ENCODE measurements at regions not wholly inside any gene's neighbourhood (a gene's known extent, or its start where the extent isn't known, plus 50 kb on each side); places are given as distances from the start of the nearest gene placed in this dataset.
A peak's percentile ranks its signal among the peaks of the same experiment; 100 is the strongest.

GRCh38 chrX:93538575-93538974 lies 134.8 kb downstream of the NAP1L3 start:
- Mint-ChIP-seq H3K4me1 (ENCODE audit: low read depth, unreplicated experiment) (no peaks in the 10 kb centered on the region), H3K27ac (ENCODE audit: unreplicated experiment) (no peak overlapping the region), H3K9me3 (ENCODE audit: unreplicated experiment) (no peaks in the 10 kb centered on the region), H3K36me3 (ENCODE audit: low read depth, unreplicated experiment) (no peaks in the 10 kb centered on the region), H3K4me3 (ENCODE audit: unreplicated experiment) (no peak overlapping the region), H3K27me3 (ENCODE audit: low read depth, unreplicated experiment) (peaks cover 3% of the 10 kb centered on the region)
- Histone ChIP-seq H3K27me3 (ENCODE audit: insufficient read depth, low read length) (no peaks in the 10 kb centered on the region), H3K36me3 (ENCODE audit: insufficient read depth, low read length) (no peaks in the 10 kb centered on the region), H3K4me2 (ENCODE audit: low read length) (no peak overlapping the region), H3K4me3 (ENCODE audit: insufficient read depth, low read depth, low read length) (no peak overlapping the region), H4K20me1 (ENCODE audit: insufficient read depth, low read length) (no peaks in the 10 kb centered on the region), H3K79me2 (ENCODE audit: insufficient read depth, low read length) (no peaks in the 10 kb centered on the region), H3K27ac (ENCODE audit: low read depth, low read length) (no peak overlapping the region), H3K4me1 (ENCODE audit: insufficient read depth, low read length) (no peaks in the 10 kb centered on the region), H3K9ac (ENCODE audit: low read length) (no peak overlapping the region), H3K9me3 (ENCODE audit: insufficient read depth, low read depth, low read length) (no peaks in the 10 kb centered on the region), H2AFZ (ENCODE audit: low read depth, low read length) (no peak overlapping the region)
- FAIRE-seq (peak; percentile 99), DNase-seq (ENCODE audit: low read depth) (no peak)
- TF ChIP-seq CTCF (IDR thresholded peaks at IDR 0.05; ENCODE audit: insufficient read depth, low read depth, low read length) (peak; percentile 5), EZH2 (IDR thresholded peaks at IDR 0.05; ENCODE audit: insufficient read depth, low read length) (no peak)

GRCh38 chrX:93528917-93529316 lies 144.5 kb downstream of the NAP1L3 start:
- Histone ChIP-seq H2AFZ (ENCODE audit: low read depth, low read length) (no peak overlapping the region), H3K9ac (ENCODE audit: low read length) (no peak overlapping the region), H3K79me2 (ENCODE audit: insufficient read depth, low read length) (no peaks in the 10 kb centered on the region), H3K4me3 (ENCODE audit: insufficient read depth, low read depth, low read length) (no peak overlapping the region), H3K27ac (ENCODE audit: low read depth, low read length) (no peak overlapping the region), H3K4me1 (ENCODE audit: insufficient read depth, low read length) (no peaks in the 10 kb centered on the region), H3K27me3 (ENCODE audit: insufficient read depth, low read length) (no peaks in the 10 kb centered on the region), H3K36me3 (ENCODE audit: insufficient read depth, low read length) (no peaks in the 10 kb centered on the region), H4K20me1 (ENCODE audit: insufficient read depth, low read length) (no peaks in the 10 kb centered on the region), H3K4me2 (ENCODE audit: low read length) (no peak overlapping the region), H3K9me3 (ENCODE audit: insufficient read depth, low read depth, low read length) (no peaks in the 10 kb centered on the region)
- Mint-ChIP-seq H3K4me3 (ENCODE audit: unreplicated experiment) (no peak overlapping the region), H3K36me3 (ENCODE audit: low read depth, unreplicated experiment) (no peaks in the 10 kb centered on the region), H3K4me1 (ENCODE audit: low read depth, unreplicated experiment) (no peaks in the 10 kb centered on the region), H3K9me3 (ENCODE audit: unreplicated experiment) (no peaks in the 10 kb centered on the region), H3K27me3 (ENCODE audit: low read depth, unreplicated experiment) (no peaks in the 10 kb centered on the region), H3K27ac (ENCODE audit: unreplicated experiment) (no peak overlapping the region)
- no peak for TF ChIP-seq CTCF (IDR thresholded peaks at IDR 0.05; ENCODE audit: insufficient read depth, low read depth, low read length)
- TF ChIP-seq EZH2 (IDR thresholded peaks at IDR 0.05; ENCODE audit: insufficient read depth, low read length), result no peak
- FAIRE-seq, result no peak
- DNase-seq (ENCODE audit: low read depth), result no peak

All from astrocyte (in vitro differentiated cells and primary cell).